Nephron progenitor cell (in vitro differentiated cells): ENCODE measurements at regions not wholly inside any gene's neighbourhood (a gene's known extent, or its start where the extent isn't known, plus 50 kb on each side); places are given as distances from the start of the nearest gene placed in this dataset.

ENCODE experiments used
- DNase-seq: peaks from one replicate; pipeline ENCODE4 v3.0.0; 2021
- H3K27ac Mint-ChIP-seq: 2 replicates; pipeline ENCODE4 v1.8.0; 2021; ENCODE audit warnings: mild to moderate bottlenecking, moderate library complexity, mixed read lengths
- H3K27me3 Mint-ChIP-seq: 2 replicates; pipeline ENCODE4 v1.8.0; 2021; ENCODE audit warnings: mild to moderate bottlenecking, low read depth, mixed read lengths; ENCODE audit not compliant: poor library complexity
- H3K36me3 Mint-ChIP-seq: 2 replicates; pipeline ENCODE4 v1.8.0; 2021; ENCODE audit warnings: low read depth, mixed read lengths
- H3K4me1 Mint-ChIP-seq: 2 replicates; pipeline ENCODE4 v1.8.0; 2021; ENCODE audit warnings: mixed read lengths
- H3K4me3 Mint-ChIP-seq: 2 replicates; pipeline ENCODE4 v1.8.0; 2021; ENCODE audit warnings: mild to moderate bottlenecking, moderate library complexity, mixed read lengths
- H3K9me3 Mint-ChIP-seq: 2 replicates; pipeline ENCODE4 v1.8.0; 2021; ENCODE audit warnings: mild to moderate bottlenecking, moderate library complexity, mixed read lengths
- CTCF ChIP-seq: fragments of 200-600 bp; sonication (generic); IDR thresholded peaks from 2 replicates; pipeline ENCODE4 v1.5.0; 2021; ENCODE audit warnings: antibody characterized with exemption

GRCh38 chr18:2188258-2188657, 383.0 kb downstream of the METTL4 start:
- Mint-ChIP-seq H3K4me1 (no peaks in the 10 kb centered on the region), H3K9me3 (peaks cover 7% of the 10 kb centered on the region), H3K27ac (no peak overlapping the region), H3K27me3 (peaks cover 6% of the 10 kb centered on the region), H3K4me3 (no peak overlapping the region), H3K36me3 (no peaks in the 10 kb centered on the region)
- no peak for DNase-seq
- no peak for TF ChIP-seq CTCF

- H3K36me3 Mint-ChIP-seq: no peaks in the 10 kb centered on the region
- no peak for DNase-seq
- no peak for TF ChIP-seq CTCF
- peaks cover 6% of the 10 kb centered on the region for H3K27me3 Mint-ChIP-seq
- H3K9me3 Mint-ChIP-seq: peaks cover 16% of the 10 kb centered on the region
- H3K4me1 Mint-ChIP-seq: no peaks in the 10 kb centered on the region
- no peak overlapping the region for H3K4me3 Mint-ChIP-seq
- no peak overlapping the region for H3K27ac Mint-ChIP-seq
These were observed 380.0 kb downstream of the METTL4 start for GRCh38 chr18:2191180-2191790.

- no peak overlapping the region for H3K27ac Mint-ChIP-seq
- TF ChIP-seq CTCF: no peak
- no peak for DNase-seq
- H3K36me3 Mint-ChIP-seq: no peaks in the 10 kb centered on the region
- H3K9me3 Mint-ChIP-seq: peaks cover 16% of the 10 kb centered on the region
- H3K27me3 Mint-ChIP-seq: peaks cover 6% of the 10 kb centered on the region
- H3K4me1 Mint-ChIP-seq: no peaks in the 10 kb centered on the region
- H3K4me3 Mint-ChIP-seq: no peak overlapping the region
These were observed 378.7 kb downstream of the METTL4 start for GRCh38 chr18:2192562-2192961.

- Mint-ChIP-seq H3K27me3 (peaks cover 3% of the 10 kb centered on the region), H3K4me3 (no peak overlapping the region), H3K27ac (no peak overlapping the region), H3K4me1 (peaks cover 5% of the 10 kb centered on the region), H3K36me3 (no peaks in the 10 kb centered on the region), H3K9me3 (peaks cover 12% of the 10 kb centered on the region)
- no peak for DNase-seq
- no peak for TF ChIP-seq CTCF
These were observed 373.4 kb downstream of the METTL4 start for GRCh38 chr18:2197946-2198345.

GRCh38 chr18:2199060-2199459, 372.2 kb downstream of the METTL4 start:
- Mint-ChIP-seq H3K27me3 (peaks cover 3% of the 10 kb centered on the region), H3K9me3 (peaks cover 3% of the 10 kb centered on the region), H3K4me1 (peaks cover 5% of the 10 kb centered on the region), H3K4me3 (no peak overlapping the region), H3K27ac (no peak overlapping the region), H3K36me3 (no peaks in the 10 kb centered on the region)
- no peak for TF ChIP-seq CTCF
- DNase-seq: no peak

GRCh38 chr18:2201036-2201600, 370.2 kb downstream of the METTL4 start:
- peaks cover 3% of the 10 kb centered on the region for H3K27me3 Mint-ChIP-seq
- no peak for DNase-seq
- no peaks in the 10 kb centered on the region for H3K9me3 Mint-ChIP-seq
- no peak overlapping the region for H3K27ac Mint-ChIP-seq
- H3K36me3 Mint-ChIP-seq: no peaks in the 10 kb centered on the region
- H3K4me1 Mint-ChIP-seq: peaks cover 5% of the 10 kb centered on the region
- H3K4me3 Mint-ChIP-seq: no peak overlapping the region
- TF ChIP-seq CTCF: no peak
